GM21447 (cell line): ENCODE measurements at regions not wholly inside any gene's neighbourhood (a gene's known extent, or its start where the extent isn't known, plus 50 kb on each side); places are given as distances from the start of the nearest gene placed in this dataset.
"Not testable (repeated sequence)": the region's sequence is repeated elsewhere in the genome, so short reads cannot be mapped to it uniquely, and the experiment has no call there.

ENCODE experiments used
- ATAC-seq: cut with Tn5 transposase; IDR thresholded peaks from one replicate; pipeline ENCODE4 v1.9.1; 2021; ENCODE audit not compliant: unreplicated experiment

GRCh38 chr9:30010691-30011090 is 2373.8 kb upstream of the ACO1 start:
- no peak for ATAC-seq

- ATAC-seq: no peak
Observed at GRCh38 chr9:30012622-30013021, 2371.8 kb upstream of the ACO1 start.

- no peak for ATAC-seq
Observed at GRCh38 chr9:30015073-30015472, 2369.4 kb upstream of the ACO1 start.

GRCh38 chr9:30020161-30020560 is 2364.3 kb upstream of the ACO1 start:
- ATAC-seq: no peak

- no peak for ATAC-seq
Observed at GRCh38 chr9:30035761-30036160, 2348.7 kb upstream of the ACO1 start.

GRCh38 chr9:30036558-30036957 is 2347.9 kb upstream of the ACO1 start:
- no peak for ATAC-seq

- no peak for ATAC-seq
Observed at GRCh38 chr9:30039712-30040111, 2344.7 kb upstream of the ACO1 start.

GRCh38 chr9:30048396-30048795 is 2336.0 kb upstream of the ACO1 start:
- no peak for ATAC-seq

- no peak for ATAC-seq
Observed at GRCh38 chr9:30058463-30058862, 2326.0 kb upstream of the ACO1 start.

GRCh38 chr9:30060976-30061375 is 2323.5 kb upstream of the ACO1 start:
- ATAC-seq: no peak

GRCh38 chr9:30065888-30066287 is 2318.6 kb upstream of the ACO1 start:
- ATAC-seq: no peak

GRCh38 chr9:30069236-30069635 is 2315.2 kb upstream of the ACO1 start:
- not testable (repeated sequence) for ATAC-seq

- ATAC-seq: no peak
Observed at GRCh38 chr9:30075022-30075421, 2309.4 kb upstream of the ACO1 start.

- ATAC-seq: peak; percentile 72
Observed at GRCh38 chr9:30075451-30076199, 2308.8 kb upstream of the ACO1 start.

- peak; percentile 34 for ATAC-seq
Observed at GRCh38 chr9:30078195-30078594, 2306.2 kb upstream of the ACO1 start.

GRCh38 chr9:30089428-30089827 is 2295.0 kb upstream of the ACO1 start:
- ATAC-seq: no peak

GRCh38 chr9:30103647-30104394 is 2280.6 kb upstream of the ACO1 start:
- no peak for ATAC-seq

GRCh38 chr9:30107134-30107533 is 2277.3 kb upstream of the ACO1 start:
- ATAC-seq: not testable (repeated sequence)

GRCh38 chr9:30116673-30117217 is 2267.7 kb upstream of the ACO1 start:
- ATAC-seq: no peak

GRCh38 chr9:30120666-30121065 is 2263.8 kb upstream of the ACO1 start:
- no peak for ATAC-seq

- ATAC-seq: no peak
Observed at GRCh38 chr9:30121611-30122010, 2262.8 kb upstream of the ACO1 start.

- no peak for ATAC-seq
Observed at GRCh38 chr9:30125881-30126280, 2258.6 kb upstream of the ACO1 start.
